NB4 (cell line): ENCODE measurements at regions not wholly inside any gene's neighbourhood (a gene's known extent, or its start where the extent isn't known, plus 50 kb on each side); places are given as distances from the start of the nearest gene placed in this dataset.

Source experiments
- CTCF ChIP-seq: IDR thresholded peaks from one replicate; pipeline ENCODE4 v1.5.1; 2012; ENCODE audit warnings: low read depth, low read length
- POLR2A ChIP-seq: IDR thresholded peaks from 2 replicates; pipeline ENCODE4 v1.6.1; 2011; ENCODE audit warnings: mild to moderate bottlenecking; ENCODE audit not compliant: insufficient read length; ENCODE audit errors: extremely low read depth

GRCh38 chr7:142548978-142549377 is 200.3 kb upstream of the PRSS1 start:
- TF ChIP-seq CTCF (no peak), POLR2A (no peak)
